ENCODE measurements at regions not wholly inside any gene's neighbourhood (a gene's known extent, or its start where the extent isn't known, plus 50 kb on each side); places are given as distances from the start of the nearest gene placed in this dataset.

- H3K27ac ChIP-seq: peak overlapping the region; percentile 93
- TF ChIP-seq ZFX (IDR thresholded peaks at IDR 0.05) (no peak), CTCF (conservative IDR thresholded peaks at IDR 0.05) (no peak)
Observed at GRCh38 chr22:46089426-46090035, 60.8 kb upstream of the PPARA start.

- peak overlapping the region; percentile 93 for H3K27ac ChIP-seq
- TF ChIP-seq ZFX (IDR thresholded peaks at IDR 0.05) (peak; percentile 53), CTCF (conservative IDR thresholded peaks at IDR 0.05) (no peak)
Observed at GRCh38 chr22:46090036-46090591, 60.2 kb upstream of the PPARA start.

- H3K27ac ChIP-seq: peak overlapping the region; percentile 93
- TF ChIP-seq CTCF (conservative IDR thresholded peaks at IDR 0.05) (no peak), ZFX (IDR thresholded peaks at IDR 0.05) (peak; percentile 38; the same call in 1 of the 2 replicates)
Observed at GRCh38 chr22:46090631-46091201, 59.6 kb upstream of the PPARA start.

- TF ChIP-seq ZFX (IDR thresholded peaks at IDR 0.05): no peak
- TF ChIP-seq CTCF (conservative IDR thresholded peaks at IDR 0.05): no peak
- peak overlapping the region; percentile 93 for H3K27ac ChIP-seq
Observed at GRCh38 chr22:46091277-46091977, 58.9 kb upstream of the PPARA start.

- peak overlapping the region; percentile 93 for H3K27ac ChIP-seq
- TF ChIP-seq ZFX (IDR thresholded peaks at IDR 0.05) (no peak), CTCF (conservative IDR thresholded peaks at IDR 0.05) (no peak)
Observed at GRCh38 chr22:46092011-46092410, 58.3 kb upstream of the PPARA start.

GRCh38 chr22:46092670-46093410 is 57.5 kb upstream of the PPARA start:
- no peak for TF ChIP-seq ZFX (IDR thresholded peaks at IDR 0.05)
- TF ChIP-seq CTCF (conservative IDR thresholded peaks at IDR 0.05): no peak
- H3K27ac ChIP-seq: peak overlapping the region; percentile 93

Data from C4-2B (cell line).